H9 (cell line): ENCODE measurements at regions not wholly inside any gene's neighbourhood (a gene's known extent, or its start where the extent isn't known, plus 50 kb on each side); places are given as distances from the start of the nearest gene placed in this dataset.

Experiments used
- DNase-seq: peaks from one replicate; pipeline ENCODE4 v3.0.0-alpha.2; 2017
- H2AFZ ChIP-seq: one replicate; pipeline ENCODE4 v1.6.1; 2013; ENCODE audit warnings: mild to moderate bottlenecking, low read length, control low read depth, moderate library complexity
- H2AK5ac ChIP-seq: 2 replicates; pipeline ENCODE4 v1.6.1; 2013; ENCODE audit warnings: low read length, control low read depth, mixed read lengths; ENCODE audit not compliant: insufficient read length
- H2BK120ac ChIP-seq: one replicate; pipeline ENCODE4 v1.6.1; 2013; ENCODE audit warnings: low read depth, mild to moderate bottlenecking, low read length, control low read depth, inconsistent platforms; ENCODE audit not compliant: poor library complexity, severe bottlenecking
- H2BK12ac ChIP-seq: 2 replicates; pipeline ENCODE4 v1.6.1; 2013; ENCODE audit warnings: low read length, control low read depth, mixed read lengths, low read depth; ENCODE audit not compliant: insufficient read length
- H2BK15ac ChIP-seq: 2 replicates; pipeline ENCODE4 v1.6.1; 2013; ENCODE audit warnings: low read depth, low read length, control low read depth
- H2BK20ac ChIP-seq: one replicate; pipeline ENCODE4 v1.6.1; 2013; ENCODE audit warnings: low read depth, mild to moderate bottlenecking, low read length, control low read depth, inconsistent platforms; ENCODE audit not compliant: poor library complexity, severe bottlenecking
- H2BK5ac ChIP-seq: 2 replicates; pipeline ENCODE4 v1.6.1; 2013; ENCODE audit warnings: low read length, control low read depth, mixed read lengths; ENCODE audit not compliant: insufficient read length
- H3K14ac ChIP-seq: 2 replicates; pipeline ENCODE4 v1.6.1; 2013; ENCODE audit warnings: low read length, control low read depth; ENCODE audit not compliant: insufficient read depth
- H3K18ac ChIP-seq: 2 replicates; pipeline ENCODE4 v1.6.1; 2013; ENCODE audit warnings: low read depth, mild to moderate bottlenecking, mixed read lengths, low read length, control low read depth; ENCODE audit not compliant: insufficient read length
- H3K23ac ChIP-seq: 2 replicates; pipeline ENCODE4 v1.6.1; 2013; ENCODE audit warnings: low read length, control low read depth, mixed read lengths, low read depth; ENCODE audit not compliant: insufficient read length
- H3K23me2 ChIP-seq: 2 replicates; pipeline ENCODE4 v1.6.1; 2013; ENCODE audit warnings: low read depth, mild to moderate bottlenecking, mixed read lengths, low read length, control low read depth; ENCODE audit not compliant: insufficient read length, poor library complexity, severe bottlenecking
- H3K27ac ChIP-seq: 2 replicates; pipeline ENCODE4 v1.5.1; 2013; ENCODE audit warnings: low read length, control low read depth, mixed read lengths, low read depth; ENCODE audit not compliant: insufficient read length
- H3K27me3 ChIP-seq: 2 replicates; pipeline ENCODE4 v1.6.1; 2013; ENCODE audit warnings: low read length, control low read depth, inconsistent platforms; ENCODE audit not compliant: insufficient read depth
- H3K4ac ChIP-seq: 2 replicates; pipeline ENCODE4 v1.6.1; 2013; ENCODE audit warnings: low read depth, mild to moderate bottlenecking, control low read depth, inconsistent platforms, low read length, moderate library complexity
- H3K4me1 ChIP-seq: 2 replicates; pipeline ENCODE4 v1.6.1; 2013; ENCODE audit warnings: low read length, control low read depth, inconsistent platforms; ENCODE audit not compliant: insufficient read depth
- H3K4me2 ChIP-seq: 2 replicates; pipeline ENCODE4 v1.6.1; 2013; ENCODE audit warnings: low read length, control low read depth, mixed read lengths; ENCODE audit not compliant: insufficient read length, insufficient read depth
- H3K56ac ChIP-seq: 2 replicates; pipeline ENCODE4 v1.6.1; 2013; ENCODE audit warnings: low read depth, mild to moderate bottlenecking, mixed read lengths, low read length, control low read depth; ENCODE audit not compliant: insufficient read length
- H3K79me1 ChIP-seq: 2 replicates; pipeline ENCODE4 v1.6.1; 2013; ENCODE audit warnings: low read depth, mild to moderate bottlenecking, moderate library complexity, low read length, control low read depth, inconsistent platforms; ENCODE audit not compliant: insufficient read depth, poor library complexity, severe bottlenecking
- H3K79me2 ChIP-seq: 2 replicates; pipeline ENCODE4 v1.6.1; 2013; ENCODE audit warnings: low read length, control low read depth, inconsistent platforms; ENCODE audit not compliant: insufficient read depth
- H3K9ac ChIP-seq: 2 replicates; pipeline ENCODE4 v1.6.1; 2013; ENCODE audit warnings: low read length, control low read depth, mixed read lengths; ENCODE audit not compliant: insufficient read length; ENCODE audit errors: extremely low read depth
- H3K9me3 ChIP-seq: one replicate; pipeline ENCODE4 v1.6.1; 2013; ENCODE audit warnings: low read depth, low read length, inconsistent platforms; ENCODE audit not compliant: control insufficient read depth
- H3T11ph ChIP-seq: one replicate; pipeline ENCODE4 v1.6.1; 2013; ENCODE audit warnings: mild to moderate bottlenecking, low read length, control low read depth, inconsistent platforms
- H4K20me1 ChIP-seq: one replicate; pipeline ENCODE4 v1.6.1; 2013; ENCODE audit not compliant: control insufficient read depth, insufficient read length, insufficient read depth
- H4K5ac ChIP-seq: 2 replicates; pipeline ENCODE4 v1.6.1; 2013; ENCODE audit warnings: low read depth, mild to moderate bottlenecking, mixed read lengths, low read length, control low read depth; ENCODE audit not compliant: insufficient read length
- H4K8ac ChIP-seq: replicated peaks from 2 replicates; pipeline ENCODE4 v1.6.1; 2013; ENCODE audit warnings: low read length, control low read depth, mixed read lengths, low read depth; ENCODE audit not compliant: insufficient read length
- H4K91ac ChIP-seq: 2 replicates; pipeline ENCODE4 v1.6.1; 2013; ENCODE audit warnings: low read depth, mild to moderate bottlenecking, moderate library complexity, mixed read lengths, low read length, control low read depth; ENCODE audit not compliant: insufficient read length
- H3K27ac Mint-ChIP-seq, 3 experiments: 2 replicates in 2 of 3; 3 replicates in 1 of 3; pipeline ENCODE4 v1.8.0; 2020 to 2021; ENCODE audit warnings: mixed read lengths in 3 of 3, mild to moderate bottlenecking in 1 of 3, moderate library complexity in 1 of 3
- H3K27me3 Mint-ChIP-seq: 2 replicates; pipeline ENCODE4 v1.8.0; 2021; ENCODE audit warnings: low read depth, mild to moderate bottlenecking, moderate library complexity, mixed read lengths
- H3K36me3 Mint-ChIP-seq, 3 experiments: 2 replicates in 2 of 3; 3 replicates in 1 of 3; pipeline ENCODE4 v1.8.0; 2020 to 2021; ENCODE audit warnings: low read depth in 3 of 3, mixed read lengths in 3 of 3; ENCODE audit not compliant: insufficient read depth in 1 of 3
- H3K4me1 Mint-ChIP-seq, 2 experiments: 2 replicates each; pipeline ENCODE4 v1.8.0; 2020; ENCODE audit warnings: mixed read lengths in 2 of 2
- H3K4me3 Mint-ChIP-seq, 2 experiments: 2 replicates in 1 of 2; 3 replicates in 1 of 2; pipeline ENCODE4 v1.8.0; 2020 to 2021; ENCODE audit warnings: mild to moderate bottlenecking in 2 of 2, mixed read lengths in 2 of 2, moderate library complexity in 1 of 2
- H3K9me3 Mint-ChIP-seq, 2 experiments: 2 replicates in 1 of 2; 3 replicates in 1 of 2; pipeline ENCODE4 v1.8.0; 2020; ENCODE audit warnings: mild to moderate bottlenecking in 2 of 2, mixed read lengths in 2 of 2, moderate library complexity in 1 of 2
- CTCF ChIP-seq: fragments of 200-600 bp; sonication (generic); conservative IDR thresholded peaks from 3 replicates; pipeline ENCODE4 v1.8.0; 2021; ENCODE audit warnings: antibody characterized with exemption, mild to moderate bottlenecking
- WGBS: extraction: QIAGEN DNeasy Blood & Tissue Kit; methylation state at CpG from one replicate; pipeline ENCODE4 v1.1.7; 2013; ENCODE audit warnings: missing lambda C conversion rate, low lambda C conversion rate, mixed read lengths; ENCODE audit not compliant: insufficient read length; ENCODE audit errors: extremely low coverage; 5-methylcytosine and 5-hydroxymethylcytosine counted together

GRCh38 chr4:45477311-45477733 is 646.5 kb downstream of the GABRG1 start:
- no peaks in the 10 kb centered on the region; the same call in 1 of the 2 replicates for H3K27me3 Mint-ChIP-seq
- Histone ChIP-seq H3K4me1 (no peaks in the 10 kb centered on the region), H2BK15ac (no peak overlapping the region), H3K9me3 (no peaks in the 10 kb centered on the region), H4K91ac (no peak overlapping the region), H3K27me3 (no peaks in the 10 kb centered on the region), H4K20me1 (no peaks in the 10 kb centered on the region), H3K18ac (no peak overlapping the region), H3K4me2 (no peak overlapping the region), H2AK5ac (no peak overlapping the region), H3K79me2 (no peaks in the 10 kb centered on the region), H2BK12ac (no peak overlapping the region), H3K23me2 (no peaks in the 10 kb centered on the region), H3K56ac (no peak overlapping the region), H3K4ac (no peak overlapping the region), H3K9ac (no peak overlapping the region), H3K23ac (no peak overlapping the region), H4K5ac (no peak overlapping the region), H3K27ac (no peak overlapping the region), H2BK120ac (no peak overlapping the region), H2AFZ (no peak overlapping the region), H2BK5ac (no peak overlapping the region), H3K14ac (no peak overlapping the region), H2BK20ac (no peak overlapping the region), H4K8ac (no peak overlapping the region), H3T11ph (no peak overlapping the region), H3K79me1 (no peaks in the 10 kb centered on the region)
- no peak for DNase-seq
- no peak for TF ChIP-seq CTCF
- peaks cover 18 to 30% (median 24%) of the 10 kb centered on the region in 3 experiments for H3K36me3 Mint-ChIP-seq
- H3K4me1 Mint-ChIP-seq, result no peaks in the 10 kb centered on the region
- H3K27ac Mint-ChIP-seq, result no peak overlapping the region
- no CpG with 5 or more reads among the region's 25 CpGs for WGBS
- peaks cover 31 to 32% of the 10 kb centered on the region in 2 experiments for H3K9me3 Mint-ChIP-seq
- H3K4me3 Mint-ChIP-seq, result no peak overlapping the region
